ENCODE measurements at regions not wholly inside any gene's neighbourhood (a gene's known extent, or its start where the extent isn't known, plus 50 kb on each side); places are given as distances from the start of the nearest gene placed in this dataset.

DNA sequence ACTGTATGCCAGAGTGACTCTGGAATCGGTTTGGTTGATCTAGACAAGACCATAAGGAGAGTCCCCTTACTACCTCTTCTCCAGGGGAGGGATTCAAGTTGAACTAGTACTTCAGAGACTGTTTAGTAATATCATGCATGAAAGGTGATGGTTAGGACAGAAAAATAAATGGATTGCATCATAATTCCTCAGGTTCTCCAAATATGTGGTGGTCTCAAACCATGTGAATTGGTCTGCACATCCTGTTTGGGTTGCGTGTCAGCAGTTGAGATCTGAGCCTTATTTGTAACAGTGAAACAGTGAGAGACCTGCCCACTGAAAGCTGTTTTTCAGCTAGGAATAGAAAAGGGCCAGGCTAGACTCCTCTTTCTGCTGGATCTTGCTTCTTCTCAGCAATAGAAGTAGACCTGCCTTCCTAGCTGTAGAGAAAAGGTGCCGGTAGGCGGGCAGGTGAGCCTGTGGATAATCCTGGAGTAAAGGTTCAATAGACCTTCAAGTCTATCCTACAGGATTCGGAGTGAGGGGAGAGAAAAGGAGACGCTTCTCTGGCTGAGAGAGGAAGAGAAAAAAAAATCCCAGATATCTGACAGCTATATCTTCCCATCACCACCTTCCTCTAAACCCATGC is 258.5 kb upstream of the E2F7 start:
- TF ChIP-seq TAF1 (IDR thresholded peaks at IDR 0.05; ENCODE audit: borderline replicate concordance, low read depth, low read length), result no peak
- no peak for TF ChIP-seq CTCF (IDR thresholded peaks at IDR 0.05)
